G401.6 (cell line): ENCODE measurements at regions not wholly inside any gene's neighbourhood (a gene's known extent, or its start where the extent isn't known, plus 50 kb on each side); places are given as distances from the start of the nearest gene placed in this dataset.

Experiments used
- FAIRE-seq: peaks from 2 replicates; lab custom pipeline; 2012; peaks lifted over from hg19 to GRCh38; lab: Jason Lieb, UNC

DNA sequence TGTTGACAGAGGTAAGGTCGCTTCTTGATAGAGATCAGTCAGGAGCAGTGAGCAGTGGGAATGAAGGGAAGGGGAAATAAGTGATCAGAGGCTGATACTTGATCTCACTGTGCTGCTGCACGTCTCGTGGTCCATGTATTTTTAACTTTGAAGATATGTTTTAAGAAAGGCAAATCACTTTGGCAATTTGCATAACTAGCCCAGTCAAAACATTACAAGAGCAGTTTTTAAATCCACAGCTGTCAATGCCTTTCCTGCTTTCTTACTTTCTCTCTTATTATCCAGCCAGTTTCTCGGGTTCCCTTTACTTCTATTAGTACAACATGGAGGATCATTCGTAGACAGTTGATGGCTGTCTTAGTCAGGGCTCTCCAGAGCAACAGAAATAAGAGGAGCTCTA, 472.8 kb downstream of the TMA16 start:
- no peak for FAIRE-seq

DNA sequence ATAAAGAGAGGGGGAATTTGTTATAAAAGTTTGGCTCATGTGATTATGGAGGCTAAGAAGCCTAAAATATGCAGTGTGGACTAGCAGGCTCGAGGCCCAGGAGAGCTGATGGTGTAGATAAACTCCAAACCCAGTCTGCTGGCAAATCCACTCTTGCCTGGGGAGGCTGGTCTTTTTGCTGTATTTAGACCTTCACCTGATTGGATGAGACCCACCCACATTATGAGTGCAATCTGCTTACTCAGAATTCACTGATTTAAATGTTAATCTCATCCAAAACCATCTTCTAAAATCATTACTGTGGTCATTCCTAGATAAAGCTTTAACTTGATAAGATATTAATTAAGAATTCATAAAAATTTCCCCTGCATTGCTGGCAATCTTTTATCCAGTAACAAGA, 473.2 kb downstream of the TMA16 start:
- FAIRE-seq, result no peak

DNA sequence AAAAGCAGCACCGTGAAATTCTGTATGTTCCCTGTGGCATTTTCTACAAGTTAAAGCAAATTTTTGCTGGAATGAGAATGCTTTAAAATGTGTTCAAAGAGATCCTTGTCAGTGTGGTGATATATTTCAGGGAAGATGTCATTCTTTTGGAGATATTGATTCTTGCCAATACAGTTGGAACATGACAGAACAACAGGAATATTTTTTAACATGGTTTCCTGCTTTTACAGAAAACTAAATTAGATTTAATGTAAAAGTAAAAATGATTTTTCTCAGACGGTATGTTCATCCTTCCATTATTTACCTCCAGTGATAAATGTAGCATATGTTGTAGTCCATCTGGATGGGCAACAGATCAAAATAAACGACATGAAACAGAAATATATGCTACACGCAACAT, 474.8 kb downstream of the TMA16 start:
- FAIRE-seq, result no peak

DNA sequence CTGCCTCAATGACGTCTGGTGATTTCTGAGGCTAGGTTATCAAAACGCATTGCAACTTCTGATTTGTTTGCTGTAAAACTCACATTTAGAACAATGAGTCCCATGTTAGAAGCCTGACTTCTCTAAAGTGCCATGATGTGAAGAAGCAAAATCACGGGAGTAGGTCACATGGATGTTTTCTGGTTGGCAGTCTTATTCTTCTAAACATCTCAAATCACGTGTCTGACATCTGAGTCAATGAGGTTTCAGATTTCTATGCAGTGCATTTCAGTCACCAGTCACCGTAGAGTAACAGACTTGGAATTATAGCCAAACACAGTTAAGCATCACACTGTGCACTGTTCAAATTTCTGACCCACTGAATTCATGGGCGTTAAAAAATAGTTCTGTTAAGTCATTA, 482.1 kb downstream of the TMA16 start:
- FAIRE-seq, result no peak

DNA sequence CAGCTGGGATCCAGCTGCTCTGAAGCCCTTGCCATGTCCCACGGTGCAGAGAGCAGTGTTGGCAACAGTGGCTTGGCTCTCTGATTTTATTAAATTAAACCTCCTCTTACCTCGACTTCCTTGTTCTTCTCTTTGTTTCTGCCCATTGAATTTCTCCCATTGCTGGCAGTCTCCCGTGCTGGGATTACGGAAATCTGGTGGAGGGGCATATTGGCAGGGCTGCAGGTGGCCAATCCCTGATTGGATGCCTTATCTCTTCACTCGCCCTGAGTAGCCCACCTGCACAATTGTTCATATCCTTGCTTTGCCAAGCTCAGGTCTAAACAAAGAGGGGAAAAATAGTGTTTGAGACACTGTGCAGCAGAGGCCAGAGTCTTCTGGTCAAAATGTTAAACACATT, 493.9 kb downstream of the TMA16 start:
- FAIRE-seq, result no peak

DNA sequence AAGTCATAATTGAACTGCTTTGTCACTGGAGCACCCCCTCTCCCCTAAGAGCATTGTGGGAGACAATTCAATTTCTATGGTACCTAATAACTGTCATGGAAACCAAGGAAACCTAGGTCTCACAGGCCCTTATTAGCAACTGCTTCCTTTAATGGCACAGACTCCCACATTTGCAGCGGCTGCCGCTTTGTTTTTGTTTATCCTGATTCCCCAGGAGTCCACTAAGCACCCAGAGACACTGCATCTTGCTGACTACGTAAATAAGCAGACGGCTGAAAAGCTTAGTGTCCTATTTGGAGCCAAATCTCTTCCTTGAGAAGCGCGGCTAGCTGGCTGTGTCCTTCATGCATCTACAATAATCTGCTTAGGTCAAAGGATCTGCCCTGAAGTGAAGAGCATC, 494.4 kb downstream of the TMA16 start:
- FAIRE-seq, result no peak

DNA sequence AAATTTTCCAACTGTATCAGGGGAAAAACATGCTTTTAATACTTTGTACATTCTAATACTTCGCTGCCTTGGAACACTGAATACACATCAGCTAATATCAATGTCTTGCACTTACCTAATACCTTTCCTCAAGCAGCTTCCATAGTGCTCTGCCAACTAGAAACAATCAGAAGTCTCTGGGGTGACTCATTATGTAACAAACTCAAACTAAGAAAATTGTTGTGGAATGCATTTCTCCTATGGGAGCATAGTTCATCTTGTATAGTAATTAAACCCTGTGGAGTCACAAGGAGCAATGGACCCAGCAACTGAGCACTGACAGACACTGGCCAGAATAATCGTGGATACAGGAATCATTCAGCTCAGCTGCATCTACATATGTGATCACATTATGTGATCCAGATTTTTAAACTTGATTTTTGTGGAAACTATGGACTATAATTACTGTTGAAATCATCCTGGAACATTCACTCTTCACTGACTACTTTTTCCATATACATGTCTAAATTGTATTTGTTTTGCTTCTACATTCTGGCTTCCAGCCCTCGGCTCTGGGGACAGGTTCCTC, 496.9 kb downstream of the TMA16 start:
- no peak for FAIRE-seq

DNA sequence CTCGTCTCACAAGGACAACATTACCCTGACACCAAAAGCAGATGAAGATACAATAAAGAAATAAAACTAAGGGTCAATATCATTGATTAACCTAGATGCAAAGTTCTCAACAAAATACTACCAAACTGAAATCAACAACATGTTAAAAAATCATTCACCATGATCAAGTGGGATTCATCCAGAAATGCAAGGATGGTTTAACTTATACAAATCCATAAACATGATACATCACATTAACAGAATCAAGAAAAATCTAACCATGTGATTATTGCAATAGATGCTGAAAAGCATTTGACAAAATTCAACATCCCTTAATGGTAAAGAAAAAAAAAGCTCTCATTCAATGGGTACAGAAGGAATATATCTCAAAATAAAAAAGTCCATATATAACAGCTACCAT, 514.9 kb downstream of the TMA16 start:
- FAIRE-seq, result no peak

DNA sequence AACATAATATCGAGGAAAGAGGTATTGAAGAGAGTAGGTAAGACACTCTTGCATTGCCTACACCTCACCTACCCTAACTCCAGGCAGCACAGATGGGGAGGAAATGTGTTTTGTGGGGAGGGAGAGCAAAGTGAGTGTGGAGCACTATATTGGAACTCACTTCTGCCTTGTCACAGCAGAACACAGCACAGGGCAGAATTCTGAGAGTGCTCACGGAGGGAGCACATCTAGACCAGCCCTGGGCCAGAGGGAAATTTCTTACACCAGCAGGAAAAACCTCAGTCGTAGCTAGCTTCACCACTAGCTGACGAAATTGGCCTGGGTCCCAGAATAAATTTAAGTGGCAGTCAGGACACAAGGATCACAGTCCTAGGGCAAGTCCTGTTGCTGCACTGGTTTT, 517.3 kb downstream of the TMA16 start:
- FAIRE-seq, result no peak

DNA sequence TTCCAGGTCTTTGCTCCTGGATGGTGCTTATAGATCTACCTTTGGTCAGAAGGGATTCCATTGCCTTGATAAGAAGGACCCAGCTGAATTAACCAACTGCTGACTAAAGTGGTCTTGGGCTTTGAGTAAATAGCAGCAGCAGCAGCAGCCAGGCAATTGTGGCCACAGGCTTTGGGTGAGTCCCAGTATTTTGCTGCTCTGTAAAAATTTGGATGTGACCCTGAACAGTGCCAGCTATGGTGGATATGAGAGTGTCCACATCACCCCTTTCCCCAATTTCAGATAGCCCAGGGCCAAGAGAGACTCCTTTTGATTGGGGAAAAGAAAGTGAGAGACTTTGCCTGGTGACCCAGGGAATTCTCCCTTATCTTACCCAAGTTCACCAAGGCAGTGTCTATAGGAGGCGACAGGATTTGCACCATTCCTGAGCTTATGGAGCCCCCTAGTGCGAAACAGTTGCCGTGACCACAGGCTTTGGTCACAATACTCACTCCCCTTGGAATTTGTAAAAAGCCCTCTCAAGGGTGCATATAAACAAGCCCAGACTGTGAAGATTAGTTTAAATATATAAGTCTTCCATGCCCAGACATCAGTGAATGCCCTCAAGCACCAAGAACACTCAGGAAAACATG, 518.0 kb downstream of the TMA16 start:
- FAIRE-seq, result no peak

DNA sequence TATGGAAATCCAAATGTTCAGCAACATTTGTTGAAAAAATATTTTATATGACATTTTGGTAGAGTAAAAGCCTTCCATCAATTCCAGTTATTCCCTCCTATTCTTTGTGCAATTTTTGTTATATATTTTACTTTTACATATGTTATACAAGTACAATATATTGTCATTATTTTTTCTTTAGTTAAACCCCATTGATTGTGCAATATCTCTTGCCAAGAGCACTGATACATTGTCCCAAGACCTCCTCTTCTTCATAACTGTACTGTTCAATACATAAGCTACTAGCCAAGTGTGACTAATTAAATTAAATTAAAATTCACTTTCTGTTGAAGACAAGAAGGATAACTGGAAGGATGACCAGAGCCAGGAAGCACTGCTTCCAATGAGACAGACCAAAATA, 527.5 kb downstream of the TMA16 start:
- no peak for FAIRE-seq

DNA sequence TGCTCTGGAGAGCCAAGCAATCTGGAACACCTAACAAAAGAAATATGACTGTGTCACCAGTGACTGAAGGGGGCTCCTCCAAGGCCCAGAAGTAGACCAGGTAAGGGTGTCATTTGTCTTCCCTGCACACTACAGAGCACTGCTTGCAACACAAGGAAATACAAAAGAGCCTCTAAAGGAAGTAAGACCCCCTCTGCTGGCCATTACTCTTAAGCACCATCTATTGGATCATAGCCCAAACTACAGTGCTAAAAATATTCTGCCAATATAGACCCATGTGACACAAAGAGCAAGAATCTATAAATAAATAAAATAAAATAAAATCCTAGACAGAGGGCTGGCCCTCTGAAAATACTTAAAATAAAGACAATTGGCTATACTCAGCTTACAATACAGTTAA, 528.7 kb downstream of the TMA16 start:
- FAIRE-seq, result no peak

DNA sequence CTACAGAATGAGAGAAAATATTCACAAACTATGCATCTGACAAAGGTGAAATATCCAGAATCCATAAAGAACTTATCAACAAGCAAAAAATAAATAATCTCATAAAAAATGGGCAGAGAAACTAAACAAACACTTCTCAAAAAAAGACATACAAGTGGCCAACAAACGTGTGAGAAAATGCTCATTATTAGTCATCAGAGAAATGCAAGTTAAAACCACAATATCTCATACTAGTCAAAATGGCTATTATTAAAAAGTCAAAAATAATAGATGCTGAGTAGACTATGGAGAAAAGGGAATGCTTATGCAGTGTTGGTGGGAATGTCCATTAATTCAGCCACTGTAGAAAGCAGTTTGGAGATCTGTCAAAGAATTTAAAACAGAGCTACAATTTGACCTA, 533.3 kb downstream of the TMA16 start:
- FAIRE-seq, result no peak

DNA sequence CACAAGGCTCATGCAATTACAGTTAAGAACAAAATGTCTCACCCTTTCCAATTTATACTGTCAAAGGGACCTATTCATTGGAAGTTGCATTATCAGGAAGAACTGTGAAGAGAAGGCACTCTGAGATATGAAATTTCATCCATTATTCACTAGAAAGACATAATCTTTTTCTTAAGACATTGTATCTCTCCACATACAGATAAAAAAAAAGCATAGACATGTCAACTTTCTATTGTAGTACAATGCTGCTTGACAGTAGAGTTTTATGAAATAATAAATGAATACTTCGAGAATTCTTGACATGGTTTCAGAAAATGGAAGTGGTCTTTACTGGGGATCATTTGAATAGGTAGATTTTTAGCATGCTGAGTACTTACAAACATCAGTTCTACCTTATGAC, 545.0 kb downstream of the TMA16 start:
- no peak for FAIRE-seq

DNA sequence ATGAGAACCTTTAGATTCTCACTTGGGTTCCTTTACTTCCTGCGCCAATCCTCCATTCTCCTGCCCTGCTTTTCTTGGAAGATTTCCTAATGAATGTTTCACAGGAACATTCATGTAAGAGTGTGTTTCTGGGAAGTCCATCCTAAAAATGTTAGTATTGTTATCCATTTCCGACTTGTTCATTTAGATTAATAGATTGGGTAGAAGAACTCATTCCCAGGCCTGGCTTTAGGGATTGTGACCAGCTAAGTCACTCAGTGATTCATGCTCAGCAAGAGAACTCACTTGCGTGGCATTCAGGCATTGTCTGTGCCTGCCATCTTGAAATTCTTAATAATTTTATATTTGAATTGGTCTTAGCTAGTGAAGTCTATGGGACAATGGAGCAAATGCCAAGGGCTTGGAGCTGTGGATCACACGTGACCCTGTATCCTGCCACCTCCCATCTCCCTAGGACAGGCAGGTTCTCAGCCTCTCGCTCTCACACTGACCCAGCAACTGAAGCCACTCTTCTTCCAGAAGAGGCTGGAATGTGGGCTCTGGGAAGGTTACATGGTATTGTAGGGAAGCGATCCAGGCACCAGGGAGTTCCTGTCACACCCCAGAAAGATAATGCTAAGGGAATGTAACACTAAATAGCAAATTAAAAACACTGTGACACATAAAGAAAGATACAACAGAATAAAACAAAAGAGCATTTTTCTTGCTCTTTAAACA, 562.1 kb downstream of the TMA16 start:
- FAIRE-seq, result no peak

DNA sequence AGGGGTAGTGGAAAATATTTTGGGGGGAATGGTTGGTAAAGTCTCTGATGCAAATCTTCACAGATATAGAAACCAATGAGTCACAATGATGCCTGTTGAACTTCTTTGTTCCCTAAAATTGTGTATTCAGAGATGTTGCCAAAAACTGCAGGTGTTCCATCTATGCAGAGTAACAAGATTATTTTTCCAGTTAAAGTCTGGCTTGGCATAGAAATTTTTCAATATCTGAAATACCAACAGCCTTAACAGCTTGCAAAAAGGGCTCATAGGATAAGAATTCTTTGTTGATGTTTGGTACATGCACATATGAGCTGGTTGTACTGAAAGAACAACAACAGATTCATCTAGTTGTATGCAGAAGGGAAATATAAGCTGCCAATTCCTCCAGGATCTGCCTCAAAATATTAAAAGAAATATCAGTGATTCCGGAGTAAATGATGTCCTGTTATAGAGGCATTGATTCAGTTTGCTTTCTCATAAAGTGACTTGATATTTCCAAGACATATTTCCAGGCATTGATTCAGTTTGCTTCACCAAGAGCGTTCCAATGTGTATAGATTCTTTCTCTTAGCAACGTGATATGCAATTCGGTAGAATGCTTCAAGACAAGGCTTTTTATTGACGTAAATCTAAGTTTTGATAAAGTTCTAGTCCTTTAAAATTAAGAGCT, 564.4 kb downstream of the TMA16 start:
- no peak for FAIRE-seq

DNA sequence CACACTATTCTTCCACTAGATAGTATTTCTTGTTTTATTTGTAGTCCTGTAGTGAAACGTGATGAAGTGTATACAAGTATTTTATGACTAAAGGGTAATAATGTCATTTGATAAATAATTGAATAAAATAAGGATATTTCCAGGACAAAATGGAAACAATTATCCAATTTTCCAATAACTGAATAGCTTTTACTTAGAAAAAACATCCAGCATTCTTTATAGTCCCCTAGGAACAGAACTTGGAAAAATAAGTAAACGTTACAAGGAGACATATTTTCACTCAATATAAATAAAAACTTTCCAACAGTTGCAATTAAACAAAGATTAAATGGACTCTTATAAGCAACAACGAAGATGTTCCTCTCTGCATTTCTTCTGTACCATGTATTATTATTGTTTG, 566.0 kb downstream of the TMA16 start:
- no peak for FAIRE-seq

DNA sequence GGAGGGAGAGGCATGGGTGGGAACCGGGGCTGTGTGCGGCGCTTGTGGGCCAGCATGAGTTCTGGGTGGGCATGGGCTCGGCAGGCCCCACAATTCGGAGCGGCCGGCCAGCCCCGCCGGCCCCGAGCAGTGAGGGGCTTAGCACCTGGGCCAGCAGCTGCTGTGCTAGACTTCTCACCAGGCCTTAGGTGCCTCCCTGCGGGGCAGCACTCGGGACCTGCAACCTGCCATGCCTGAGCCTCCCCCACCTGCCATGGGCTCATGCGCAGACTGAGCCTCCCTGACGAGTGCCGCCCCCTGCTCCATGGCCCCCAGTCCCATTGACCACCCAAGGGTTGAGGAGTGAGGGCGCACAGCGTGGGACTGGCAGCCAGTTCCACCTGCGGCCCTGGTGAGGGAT, 573.9 kb downstream of the TMA16 start:
- FAIRE-seq, result no peak

DNA sequence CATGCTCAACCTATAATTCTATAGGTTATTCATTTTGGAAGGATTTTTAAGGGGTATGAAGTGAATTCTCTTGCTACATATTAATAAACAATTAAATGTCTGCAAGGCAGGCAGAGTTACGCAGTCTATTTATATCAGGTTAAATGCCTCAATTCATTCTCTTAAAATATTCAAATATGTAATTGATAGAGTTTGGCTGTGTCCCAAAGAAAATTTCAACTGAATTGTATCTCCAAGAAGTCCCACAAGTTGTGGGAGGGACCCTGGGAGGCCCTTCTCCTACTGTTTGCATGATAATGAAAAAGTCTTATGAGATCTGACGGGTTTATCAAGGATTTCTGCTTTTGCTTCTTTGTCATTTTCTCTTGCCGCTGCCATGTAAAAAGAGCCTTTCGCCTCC, 576.1 kb downstream of the TMA16 start:
- no peak for FAIRE-seq

DNA sequence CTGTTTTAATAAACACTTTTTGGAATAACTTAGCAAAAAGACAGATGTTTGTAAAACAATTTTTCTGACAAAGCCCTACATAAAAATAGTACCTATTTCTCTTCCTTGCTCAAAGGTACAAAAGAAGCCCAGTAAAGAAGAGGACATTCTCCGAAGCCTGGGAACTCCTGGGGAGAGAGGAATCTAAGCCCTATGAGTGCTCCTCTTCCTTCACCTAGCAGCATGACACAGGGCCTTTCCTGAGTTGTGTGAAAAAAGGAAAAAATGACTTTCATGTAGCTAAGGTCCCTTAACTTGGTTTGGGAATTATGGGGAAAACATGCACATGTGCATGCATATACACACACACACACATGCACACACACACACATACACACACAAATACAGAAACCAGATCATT, 586.9 kb downstream of the TMA16 start:
- FAIRE-seq, result no peak

DNA sequence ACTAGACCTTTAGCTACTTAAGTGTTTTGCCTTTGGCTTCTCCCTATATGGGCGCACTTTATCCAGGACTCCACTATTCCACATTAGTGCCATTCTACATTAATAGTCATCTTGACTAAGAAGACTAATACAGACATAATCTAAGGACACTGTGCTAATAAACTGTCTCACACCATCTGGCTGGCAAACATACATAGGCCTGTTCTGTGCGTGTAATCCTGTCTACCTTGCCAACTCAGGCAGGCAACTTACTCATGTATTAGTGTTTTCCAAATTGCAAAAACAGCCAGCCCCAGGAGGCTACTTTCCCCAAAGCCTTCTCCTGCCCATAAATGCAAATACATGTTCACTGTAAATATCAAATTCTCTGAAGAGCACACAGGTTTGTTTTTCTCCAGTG, 587.3 kb downstream of the TMA16 start:
- no peak for FAIRE-seq

DNA sequence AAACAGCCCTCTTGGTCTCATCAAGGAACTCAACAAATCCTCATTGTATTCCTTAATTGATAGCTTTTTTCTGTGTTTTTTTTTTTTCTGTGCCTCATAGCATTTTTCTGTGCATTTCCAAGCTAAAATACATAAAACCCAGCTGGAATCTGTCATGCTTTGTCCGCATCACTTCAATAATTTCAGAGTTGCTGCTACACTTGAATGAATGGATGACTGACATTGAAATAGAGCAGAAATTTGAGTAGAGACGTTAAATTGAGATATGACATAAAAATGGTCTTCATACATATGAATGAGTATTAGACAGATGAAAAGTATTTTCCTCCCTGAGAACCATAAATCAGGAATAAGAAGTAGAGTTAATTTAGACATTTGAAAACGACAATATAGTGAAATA, 593.2 kb downstream of the TMA16 start:
- FAIRE-seq, result no peak

DNA sequence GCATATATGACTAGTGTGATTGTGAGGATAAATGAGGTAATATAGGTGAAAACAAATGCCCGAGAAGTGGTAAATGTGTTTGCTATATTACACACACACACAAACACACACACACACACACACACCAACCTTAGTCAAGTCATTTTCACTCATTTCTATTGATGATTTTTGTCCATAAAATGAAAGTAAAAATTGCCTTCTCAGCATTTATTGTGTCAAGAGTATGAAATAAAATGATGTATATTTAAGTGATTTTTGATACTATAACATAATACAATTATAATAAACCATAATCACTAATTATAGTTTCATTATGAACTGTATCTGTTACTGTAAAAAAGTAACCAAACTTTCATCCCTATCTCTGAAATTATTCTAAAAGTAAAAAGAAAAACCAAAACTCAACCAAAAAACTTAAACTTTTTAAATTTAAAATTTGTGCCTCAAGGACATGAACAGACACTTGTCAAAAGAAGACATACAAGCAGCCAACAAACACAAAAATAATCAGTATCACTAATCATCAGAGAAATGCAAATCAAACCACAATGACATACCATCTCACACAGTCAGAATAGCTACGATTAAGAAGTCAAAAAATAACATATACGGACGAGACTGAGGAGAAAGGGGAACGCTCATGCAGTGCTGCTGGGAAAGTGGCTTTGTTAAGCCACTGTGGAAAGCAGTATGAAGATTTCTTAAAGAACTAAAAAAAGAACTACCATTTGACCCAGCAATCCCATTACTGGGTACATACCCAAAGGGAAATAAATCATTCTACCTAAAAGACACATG, 601.0 kb downstream of the TMA16 start:
- FAIRE-seq, result no peak
